GM12872 (cell line): ENCODE measurements at regions not wholly inside any gene's neighbourhood (a gene's known extent, or its start where the extent isn't known, plus 50 kb on each side); places are given as distances from the start of the nearest gene placed in this dataset.

Experiments
- CTCF ChIP-seq: IDR thresholded peaks from 3 replicates; pipeline ENCODE4 v1.5.1; 2011; ENCODE audit warnings: low read depth, mild to moderate bottlenecking, low read length, moderate library complexity; ENCODE audit not compliant: insufficient read depth

- TF ChIP-seq CTCF, result no peak
Measured at GRCh38 chr17:73914536-73915274, 270.5 kb upstream of the SDK2 start.

- TF ChIP-seq CTCF, result no peak
Measured at GRCh38 chr17:73921306-73921705, 277.1 kb upstream of the SDK2 start.

- no peak for TF ChIP-seq CTCF
Measured at GRCh38 chr17:73924114-73924908, 279.2 kb upstream of the RPL38 start.

- no peak for TF ChIP-seq CTCF
Measured at GRCh38 chr17:73924909-73925186, 278.6 kb upstream of the RPL38 start.

- no peak for TF ChIP-seq CTCF
Measured at GRCh38 chr17:73929860-73930430, 273.5 kb upstream of the RPL38 start.

GRCh38 chr17:73932216-73932749 is 271.2 kb upstream of the RPL38 start:
- no peak for TF ChIP-seq CTCF

- TF ChIP-seq CTCF, result no peak
Measured at GRCh38 chr17:73933164-73933766, 270.2 kb upstream of the RPL38 start.
